HG03280 (cell line): ENCODE measurements at regions not wholly inside any gene's neighbourhood (a gene's known extent, or its start where the extent isn't known, plus 50 kb on each side); places are given as distances from the start of the nearest gene placed in this dataset.

ENCODE experiments used
- ATAC-seq: cut with Tn5 transposase; IDR thresholded peaks from one replicate; pipeline ENCODE4 v1.9.1; 2021; ENCODE audit warnings: mild to moderate bottlenecking, moderate library complexity; ENCODE audit not compliant: unreplicated experiment

GRCh38 chr4:106773076-106773905 lies 262.8 kb downstream of the DKK2 start:
- ATAC-seq: no peak

DNA sequence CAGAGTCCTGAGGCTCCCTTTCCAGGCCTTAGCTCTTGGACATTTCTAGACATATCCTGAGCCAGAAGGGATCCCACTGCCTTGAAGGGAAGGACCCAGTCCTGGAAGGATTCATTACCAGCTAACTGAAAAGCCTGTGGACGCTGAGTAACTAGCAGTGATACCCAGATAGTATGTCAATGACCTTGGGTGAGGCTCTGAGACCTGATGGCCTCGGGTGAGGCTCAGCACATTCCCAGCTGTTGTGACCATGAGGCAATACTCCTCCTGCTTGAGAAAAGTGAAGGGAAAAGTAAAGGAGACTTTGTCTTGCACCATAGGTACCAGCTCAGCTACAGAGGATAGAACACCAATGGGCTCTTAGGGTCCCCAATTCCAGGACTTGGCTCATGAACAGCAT lies 268.1 kb downstream of the DKK2 start:
- ATAC-seq: no peak

- ATAC-seq: no peak
These were observed 269.6 kb downstream of the DKK2 start for GRCh38 chr4:106766519-106766918.

DNA sequence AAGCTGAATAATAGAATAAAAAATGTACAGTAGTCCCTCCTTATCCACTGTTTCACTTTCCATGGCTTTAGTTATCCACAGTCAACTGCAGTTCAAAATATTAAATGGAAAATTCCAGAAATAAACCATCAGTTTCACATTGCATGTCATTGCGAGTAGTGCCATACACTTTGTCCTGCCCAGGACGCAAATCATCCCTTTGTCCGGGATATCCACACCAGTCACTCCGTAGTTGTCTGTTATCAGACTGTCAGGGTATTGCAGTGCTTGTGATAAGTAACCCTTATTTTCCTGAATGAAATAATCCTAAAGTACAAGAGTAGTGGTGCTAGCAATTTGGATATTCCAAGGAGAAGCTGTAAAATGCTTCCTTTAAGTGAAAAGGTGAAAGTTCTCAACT lies 271.3 kb downstream of the DKK2 start:
- ATAC-seq: no peak

GRCh38 chr4:106762666-106763443 lies 273.3 kb downstream of the DKK2 start:
- no peak for ATAC-seq

- no peak for ATAC-seq
These were observed 282.7 kb downstream of the DKK2 start for GRCh38 chr4:106753426-106753825.

- ATAC-seq: no peak
These were observed 289.7 kb downstream of the DKK2 start for GRCh38 chr4:106746451-106746850.

DNA sequence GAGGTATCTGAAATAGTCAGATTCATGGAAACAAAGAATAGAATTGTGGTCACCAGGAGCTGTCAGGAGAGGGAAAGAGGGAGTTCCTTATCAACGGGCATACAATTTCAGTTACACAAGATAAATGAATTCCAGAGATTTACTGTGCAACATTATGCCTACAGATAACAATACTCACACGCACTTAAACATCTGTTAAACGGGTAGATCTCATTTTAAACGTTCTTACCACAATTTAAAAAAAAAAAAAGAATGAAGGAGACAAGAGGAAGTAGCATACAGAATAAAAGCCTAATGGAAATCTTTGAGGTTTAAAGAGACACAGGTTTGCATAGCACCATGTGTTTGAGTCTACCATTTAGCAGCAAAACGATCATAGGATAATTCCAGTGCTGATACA lies 298.0 kb downstream of the DKK2 start:
- ATAC-seq: no peak

- ATAC-seq: no peak
These were observed 317.6 kb downstream of the DKK2 start for GRCh38 chr4:106718548-106718947.

DNA sequence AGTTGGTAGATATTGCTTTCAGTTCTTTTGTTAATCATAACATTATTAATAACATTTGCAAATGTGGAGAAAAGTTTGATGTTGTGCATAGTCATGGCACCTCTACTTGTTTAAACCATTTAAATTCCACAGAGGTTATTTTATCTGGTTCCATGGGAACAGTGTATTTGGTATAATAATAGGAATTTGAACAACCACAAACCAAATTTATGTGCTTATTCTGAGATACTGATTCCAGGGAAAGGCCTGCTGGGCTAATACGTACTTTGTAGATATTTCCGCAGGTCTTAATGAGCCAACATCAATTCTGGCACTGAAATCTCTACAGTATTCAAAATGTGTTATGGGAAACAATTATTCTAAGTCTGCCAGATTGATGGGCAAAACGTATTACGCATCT lies 319.0 kb downstream of the DKK2 start:
- no peak for ATAC-seq

GRCh38 chr4:106715825-106716224 lies 320.3 kb downstream of the DKK2 start:
- no peak for ATAC-seq

- ATAC-seq: no peak
These were observed 327.7 kb downstream of the DKK2 start for GRCh38 chr4:106708464-106708816.

DNA sequence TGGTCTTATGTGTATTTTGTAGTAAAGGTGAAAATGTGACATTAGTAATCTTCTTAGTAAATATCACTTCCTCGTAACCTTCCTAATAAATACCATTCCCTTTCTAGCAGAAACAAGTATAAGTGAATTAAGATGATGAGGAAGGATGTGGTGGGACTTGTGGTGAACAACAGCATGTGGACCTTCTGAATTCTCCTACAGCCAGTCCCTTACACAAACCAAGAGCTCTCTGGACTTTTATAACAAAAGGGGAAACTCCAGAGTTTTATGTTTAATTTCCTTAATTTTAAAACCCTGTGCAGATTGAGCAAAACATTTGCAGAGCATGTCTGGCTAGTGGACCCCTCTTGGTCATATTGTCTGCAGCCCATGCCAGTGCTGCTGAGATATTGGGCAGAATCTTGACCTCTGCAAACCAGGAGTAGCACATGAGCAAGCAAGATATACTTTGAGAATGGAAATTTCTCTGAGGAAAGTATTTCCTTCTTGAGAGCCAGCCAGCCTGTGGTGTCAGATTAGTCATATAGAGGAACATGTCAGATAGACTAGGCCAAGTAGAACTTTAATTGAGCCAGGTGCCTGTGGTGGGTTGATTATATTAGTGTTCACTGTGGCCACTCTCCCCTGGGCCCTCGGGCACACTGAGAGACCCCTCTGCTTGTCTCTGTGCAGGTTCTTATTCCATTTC lies 328.2 kb downstream of the DKK2 start:
- ATAC-seq: no peak

GRCh38 chr4:106704253-106704870 lies 331.8 kb downstream of the DKK2 start:
- no peak for ATAC-seq

GRCh38 chr4:106700321-106700720 lies 331.7 kb upstream of the GIMD1 start:
- ATAC-seq: no peak

DNA sequence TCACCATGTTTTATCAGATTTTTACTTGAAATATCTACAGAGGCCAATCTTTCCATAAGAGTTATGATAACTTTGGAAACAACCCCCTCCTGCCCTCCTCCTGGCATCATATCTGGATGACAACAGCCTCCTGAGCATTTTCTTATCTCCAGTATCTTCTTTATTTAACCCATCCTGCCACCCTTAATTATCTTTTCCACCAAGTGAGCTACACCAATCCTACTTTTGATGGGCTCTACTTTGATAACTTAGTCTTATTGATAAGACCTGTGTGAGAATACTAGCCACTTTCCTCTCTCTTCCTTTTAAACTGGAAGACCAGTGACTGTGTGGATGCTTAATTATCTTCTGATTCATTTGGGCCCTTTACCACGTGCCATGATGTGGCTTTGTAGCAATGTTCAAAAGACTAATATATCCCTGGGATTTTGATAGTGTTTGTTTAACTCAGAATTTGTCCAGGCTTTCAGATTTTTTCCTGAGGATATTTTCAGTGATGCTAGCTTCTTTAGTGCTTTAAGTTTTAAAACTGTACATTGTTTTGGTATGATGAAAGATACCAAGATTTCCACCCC lies 330.1 kb upstream of the GIMD1 start:
- ATAC-seq: no peak

- no peak for ATAC-seq
These were observed 327.1 kb upstream of the GIMD1 start for GRCh38 chr4:106695501-106696262.

GRCh38 chr4:106694232-106694631 lies 325.7 kb upstream of the GIMD1 start:
- ATAC-seq: no peak

GRCh38 chr4:106691749-106692148 lies 323.2 kb upstream of the GIMD1 start:
- no peak for ATAC-seq

- no peak for ATAC-seq
These were observed 321.9 kb upstream of the GIMD1 start for GRCh38 chr4:106690487-106690886.
